Activated CD4-positive, alpha-beta T cell treated with anti-CD3 and anti-CD28 coated beads, Interleukin-2, Interleukin-6, amounts not matched to agents 100 ng/mL and 50 ng/mL, durations not matched to agents 16 hours and 8 hours (primary cell): ENCODE measurements at regions not wholly inside any gene's neighbourhood (a gene's known extent, or its start where the extent isn't known, plus 50 kb on each side); places are given as distances from the start of the nearest gene placed in this dataset.
"Not testable (repeated sequence)": the region's sequence is repeated elsewhere in the genome, so short reads cannot be mapped to it uniquely, and the experiment has no call there.

ENCODE experiments used
- DNase-seq: peaks from one replicate; pipeline ENCODE4 v3.0.0-alpha.2; 2020

GRCh38 chr1:96569288-96569687 lies 152.3 kb upstream of the PTBP2 start:
- DNase-seq, result no peak

- no peak for DNase-seq
These were observed 141.9 kb upstream of the PTBP2 start for GRCh38 chr1:96579636-96580035.

GRCh38 chr1:96580920-96581319 lies 140.7 kb upstream of the PTBP2 start:
- DNase-seq, result no peak

GRCh38 chr1:96581772-96582171 lies 139.8 kb upstream of the PTBP2 start:
- no peak for DNase-seq

GRCh38 chr1:96583903-96584302 lies 137.7 kb upstream of the PTBP2 start:
- DNase-seq, result no peak

GRCh38 chr1:96587222-96587621 lies 134.4 kb upstream of the PTBP2 start:
- DNase-seq, result no peak

- no peak for DNase-seq
These were observed 133.1 kb upstream of the PTBP2 start for GRCh38 chr1:96588416-96588995.

GRCh38 chr1:96595530-96595929 lies 126.1 kb upstream of the PTBP2 start:
- DNase-seq, result not testable (repeated sequence)

- peak; percentile 28 for DNase-seq
These were observed 125.2 kb upstream of the PTBP2 start for GRCh38 chr1:96596226-96596922.

- DNase-seq, result no peak
These were observed 124.4 kb upstream of the PTBP2 start for GRCh38 chr1:96597218-96597617.

GRCh38 chr1:96598416-96599168 lies 123.0 kb upstream of the PTBP2 start:
- DNase-seq, result no peak

- DNase-seq, result not testable (repeated sequence)
These were observed 117.0 kb upstream of the PTBP2 start for GRCh38 chr1:96604620-96605019.

GRCh38 chr1:96617375-96617774 lies 104.2 kb upstream of the PTBP2 start:
- DNase-seq, result not testable (repeated sequence)

- DNase-seq, result no peak
These were observed 89.4 kb upstream of the PTBP2 start for GRCh38 chr1:96632045-96632664.

GRCh38 chr1:96633695-96634094 lies 87.9 kb upstream of the PTBP2 start:
- no peak for DNase-seq

- no peak for DNase-seq
These were observed 86.7 kb upstream of the PTBP2 start for GRCh38 chr1:96634883-96635282.

- no peak for DNase-seq
These were observed 80.3 kb upstream of the PTBP2 start for GRCh38 chr1:96641282-96641681.

GRCh38 chr1:96643519-96643918 lies 78.1 kb upstream of the PTBP2 start:
- DNase-seq, result no peak

GRCh38 chr1:96649301-96649700 lies 72.3 kb upstream of the PTBP2 start:
- DNase-seq, result no peak

- DNase-seq, result no peak
These were observed 70.1 kb upstream of the PTBP2 start for GRCh38 chr1:96651517-96651916.

- DNase-seq, result no peak
These were observed 61.5 kb upstream of the PTBP2 start for GRCh38 chr1:96660051-96660450.

- DNase-seq, result no peak
These were observed 61.1 kb upstream of the PTBP2 start for GRCh38 chr1:96660503-96660902.
